ENCODE measurements at regions not wholly inside any gene's neighbourhood (a gene's known extent, or its start where the extent isn't known, plus 50 kb on each side); places are given as distances from the start of the nearest gene placed in this dataset.
A peak's percentile ranks its signal among the peaks of the same experiment; 100 is the strongest.

DNA sequence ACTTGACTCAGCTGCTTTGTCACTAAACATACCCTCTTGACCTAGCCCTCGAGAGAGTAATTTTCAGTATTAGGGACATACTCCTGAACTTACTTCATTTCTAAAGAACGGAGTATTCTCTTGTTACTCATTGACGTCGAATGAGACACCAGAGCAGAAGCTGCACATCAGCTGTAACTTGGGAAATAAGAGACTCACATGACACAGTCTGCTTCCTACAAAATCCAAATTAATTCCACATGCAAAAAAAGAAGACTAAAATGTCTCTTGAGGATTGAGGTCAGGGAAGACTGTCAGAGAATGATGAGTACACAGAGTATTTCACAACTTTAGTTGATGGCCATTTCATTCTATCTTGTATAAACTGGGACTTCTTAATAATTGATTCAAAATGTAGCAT lies 114.7 kb upstream of the EGFR start:
- TF ChIP-seq SMC3 (IDR thresholded peaks at IDR 0.05; ENCODE audit: low read depth, low read length) (no peak), CTCF (conservative IDR thresholded peaks at IDR 0.05; ENCODE audit: low read depth, low read length) (no peak), ELK1 (IDR thresholded peaks at IDR 0.05; ENCODE audit: borderline replicate concordance, low read depth, low read length) (no peak), CEBPB (IDR thresholded peaks at IDR 0.05; ENCODE audit: low read depth, low read length) (peak; percentile 89), POLR2A (IDR thresholded peaks at IDR 0.05; ENCODE audit: low read depth, low read length) (no peak), FOS (IDR thresholded peaks at IDR 0.05; ENCODE audit: low read depth, low read length) (peak; percentile 34; the same call in 1 of the 2 replicates), RAD21 (IDR thresholded peaks at IDR 0.05; ENCODE audit: low read length) (no peak), RCOR1 (IDR thresholded peaks at IDR 0.05; ENCODE audit: insufficient replicate concordance, low read length) (no peak), RFX5 (IDR thresholded peaks at IDR 0.05; ENCODE audit: low read depth, low read length) (peak; percentile 83; the same call in 1 of the 2 replicates)

Data from IMR-90 (cell line).